Neural cell (in vitro differentiated cells): ENCODE measurements at regions not wholly inside any gene's neighbourhood (a gene's known extent, or its start where the extent isn't known, plus 50 kb on each side); places are given as distances from the start of the nearest gene placed in this dataset.

ENCODE experiments used
- H2AFZ ChIP-seq: fragments of 200-600, 300-800 bp; sonication (generic), shearing (Covaris generic); 2 replicates; pipeline ENCODE4 v1.6.0; 2014; ENCODE audit warnings: low read depth, mild to moderate bottlenecking, antibody characterized with exemption, low read length, moderate library complexity
- H3F3A ChIP-seq: fragments of 200-600 bp; shearing (Covaris generic); 2 replicates; pipeline ENCODE4 v1.6.1; 2016; ENCODE audit warnings: mild to moderate bottlenecking, moderate library complexity, mixed read lengths, antibody characterized with exemption, low read length; ENCODE audit not compliant: insufficient read depth, poor library complexity, severe bottlenecking
- H3K27ac ChIP-seq: fragments of 200-600, 300-800 bp; sonication (generic), shearing (Covaris generic); 2 replicates; pipeline ENCODE4 v1.5.1; 2014; ENCODE audit warnings: mild to moderate bottlenecking, low read length, moderate library complexity
- H3K27me3 ChIP-seq: fragments of 300-800, 200-600 bp; sonication (generic), shearing (Covaris generic); 2 replicates; pipeline ENCODE4 v1.6.0; 2014; ENCODE audit warnings: mild to moderate bottlenecking, low read depth, low read length, moderate library complexity; ENCODE audit not compliant: insufficient read depth
- H3K36me3 ChIP-seq: fragments of 300-800, 200-600 bp; sonication (generic), shearing (Covaris generic); 2 replicates; pipeline ENCODE4 v1.5.1; 2014; ENCODE audit warnings: mild to moderate bottlenecking, antibody characterized with exemption, low read length, moderate library complexity; ENCODE audit not compliant: insufficient read depth
- H3K4me2 ChIP-seq: fragments of 300-800, 200-600 bp; sonication (generic), shearing (Covaris generic); 2 replicates; pipeline ENCODE4 v1.6.0; 2014; ENCODE audit warnings: mild to moderate bottlenecking, low read length
- H3K4me3 ChIP-seq: fragments of 300-800, 200-600 bp; sonication (generic), shearing (Covaris generic); 2 replicates; pipeline ENCODE4 v1.5.1; 2014; ENCODE audit warnings: mild to moderate bottlenecking, low read length, moderate library complexity
- H3K79me2 ChIP-seq: fragments of 200-600 bp; shearing (Covaris generic); replicated peaks from 2 replicates; pipeline ENCODE4 v1.6.0; 2014; ENCODE audit warnings: mild to moderate bottlenecking, low read length, moderate library complexity; ENCODE audit not compliant: insufficient read depth
- H3K9ac ChIP-seq: fragments of 300-800, 200-600 bp; sonication (generic), shearing (Covaris generic); 2 replicates; pipeline ENCODE4 v1.6.1; 2016; ENCODE audit warnings: mild to moderate bottlenecking, low read length, mixed read lengths
- H3K9me2 ChIP-seq: fragments of 200-600 bp; shearing (Covaris generic); 2 replicates; pipeline ENCODE4 v1.6.1; 2016; ENCODE audit warnings: mild to moderate bottlenecking, low read length, mixed read lengths; ENCODE audit not compliant: insufficient read depth
- H3K9me3 ChIP-seq: fragments of 200-600, 300-800 bp; sonication (generic), shearing (Covaris generic); 2 replicates; pipeline ENCODE4 v1.6.1; 2016; ENCODE audit warnings: mild to moderate bottlenecking, mixed run types, low read length, moderate library complexity, mixed read lengths
- H4K20me1 ChIP-seq: fragments of 200-600 bp; shearing (Covaris generic); 2 replicates; pipeline ENCODE4 v1.6.1; 2016; ENCODE audit warnings: mild to moderate bottlenecking, mixed run types; ENCODE audit not compliant: insufficient read depth
- CTCF ChIP-seq: fragments of 450-650 bp; IDR thresholded peaks from 2 replicates; pipeline ENCODE4 v1.5.1; 2014; ENCODE audit warnings: antibody characterized with exemption, mild to moderate bottlenecking, moderate library complexity; ENCODE audit not compliant: poor library complexity, severe bottlenecking
- EP300 ChIP-seq: fragments of 450-650 bp; conservative IDR thresholded peaks from 2 replicates; pipeline ENCODE4 v1.6.1; 2014; ENCODE audit warnings: antibody characterized with exemption, mild to moderate bottlenecking, moderate library complexity; ENCODE audit not compliant: poor library complexity, severe bottlenecking
- EZH2 ChIP-seq: fragments of 200-600, 300-800 bp; shearing (Covaris generic), sonication (generic); IDR thresholded peaks from 2 replicates; pipeline ENCODE4 v1.6.1; 2014; ENCODE audit warnings: antibody characterized with exemption, low read length, borderline replicate concordance, mild to moderate bottlenecking; ENCODE audit not compliant: insufficient read depth, poor library complexity, severe bottlenecking
- MXI1 ChIP-seq: fragments of 450-650 bp; conservative IDR thresholded peaks from 2 replicates; pipeline ENCODE4 v1.6.1; 2014; ENCODE audit warnings: antibody characterized with exemption, mild to moderate bottlenecking; ENCODE audit not compliant: poor library complexity, severe bottlenecking
- POLR2AphosphoS5 ChIP-seq: IDR thresholded peaks from 2 replicates; pipeline ENCODE4 v1.6.1; 2012
- RAD21 ChIP-seq: fragments of 450-650 bp; conservative IDR thresholded peaks from 2 replicates; pipeline ENCODE4 v1.6.1; 2014; ENCODE audit warnings: antibody characterized with exemption, mild to moderate bottlenecking, moderate library complexity
- REST ChIP-seq: IDR thresholded peaks from 2 replicates; pipeline ENCODE4 v1.6.1; 2012; ENCODE audit warnings: borderline replicate concordance
- SMC3 ChIP-seq: fragments of 450-650 bp; conservative IDR thresholded peaks from 2 replicates; pipeline ENCODE4 v1.6.1; 2014; ENCODE audit warnings: antibody characterized with exemption, mild to moderate bottlenecking, moderate library complexity; ENCODE audit not compliant: poor library complexity
- TAF1 ChIP-seq: IDR thresholded peaks from 2 replicates; pipeline ENCODE4 v1.6.1; 2012; ENCODE audit warnings: low read depth

GRCh38 chr3:124636863-124637296 lies 93.4 kb upstream of the UMPS start:
- Histone ChIP-seq H2AFZ (no peak overlapping the region), H3F3A (no peaks in the 10 kb centered on the region), H3K4me2 (no peak overlapping the region), H3K9me2 (no peaks in the 10 kb centered on the region), H3K27me3 (no peaks in the 10 kb centered on the region), H3K27ac (no peak overlapping the region), H3K9me3 (no peaks in the 10 kb centered on the region), H3K9ac (no peak overlapping the region), H3K36me3 (peaks cover 12% of the 10 kb centered on the region), H3K79me2 (no peaks in the 10 kb centered on the region), H3K4me3 (no peak overlapping the region), H4K20me1 (no peaks in the 10 kb centered on the region)
- TF ChIP-seq SMC3 (no peak), POLR2AphosphoS5 (no peak), RAD21 (no peak), TAF1 (no peak), MXI1 (no peak), REST (no peak), CTCF (no peak), EP300 (no peak), EZH2 (no peak)

- H2AFZ ChIP-seq, result no peak overlapping the region
- no peak overlapping the region for H3K9ac ChIP-seq
- no peak for TF ChIP-seq REST
- TF ChIP-seq POLR2AphosphoS5, result no peak
- TF ChIP-seq EP300, result no peak
- no peak for TF ChIP-seq CTCF
- TF ChIP-seq TAF1, result no peak
- no peak for TF ChIP-seq RAD21
- no peak for TF ChIP-seq SMC3
- TF ChIP-seq EZH2, result no peak
- no peak for TF ChIP-seq MXI1
- no peak overlapping the region for H3K27ac ChIP-seq
- no peaks in the 10 kb centered on the region for H3K9me3 ChIP-seq
- no peak overlapping the region for H3K4me2 ChIP-seq
- no peaks in the 10 kb centered on the region for H3K27me3 ChIP-seq
- no peaks in the 10 kb centered on the region for H3K79me2 ChIP-seq
- H3K36me3 ChIP-seq, result peaks cover 5% of the 10 kb centered on the region
- no peaks in the 10 kb centered on the region for H3K9me2 ChIP-seq
- H3F3A ChIP-seq, result no peaks in the 10 kb centered on the region
- no peak overlapping the region for H3K4me3 ChIP-seq
- no peaks in the 10 kb centered on the region for H4K20me1 ChIP-seq
Observed at GRCh38 chr3:124639406-124640237, 90.6 kb upstream of the UMPS start.
